ENCODE measurements at regions not wholly inside any gene's neighbourhood (a gene's known extent, or its start where the extent isn't known, plus 50 kb on each side); places are given as distances from the start of the nearest gene placed in this dataset.

- TF ChIP-seq CTCF (IDR thresholded peaks at IDR 0.05) = no peak
- no peak for TF ChIP-seq POLR2A (IDR thresholded peaks at IDR 0.05)
These were observed 54.2 kb upstream of the NT5C1B start for GRCh38 chr2:18643326-18644114.
